Activated naive CD8-positive, alpha-beta T cell treated with anti-CD3 and anti-CD28 coated beads, Interleukin-2, amount 50 U/mL, for 24 hours (primary cell): ENCODE measurements at regions not wholly inside any gene's neighbourhood (a gene's known extent, or its start where the extent isn't known, plus 50 kb on each side); places are given as distances from the start of the nearest gene placed in this dataset.
"Not testable (repeated sequence)": the region's sequence is repeated elsewhere in the genome, so short reads cannot be mapped to it uniquely, and the experiment has no call there.

Experiments used
- ATAC-seq: fragments of 150-1000 bp; cut with Tn5 transposase; one replicate; pipeline ENCODE4 v1.10.0; 2021
- DNase-seq: peaks from one replicate; pipeline ENCODE4 v3.0.0; 2021
- H3K27ac Mint-ChIP-seq: one replicate; pipeline ENCODE4 v1.8.0; 2021; ENCODE audit warnings: mild to moderate bottlenecking, mixed read lengths
- H3K27me3 Mint-ChIP-seq: one replicate; pipeline ENCODE4 v1.8.0; 2021; ENCODE audit warnings: mixed read lengths
- H3K36me3 Mint-ChIP-seq: one replicate; pipeline ENCODE4 v1.8.0; 2021; ENCODE audit warnings: low read depth, mixed read lengths
- H3K4me1 Mint-ChIP-seq: one replicate; pipeline ENCODE4 v1.8.0; 2021; ENCODE audit warnings: mixed read lengths
- H3K4me3 Mint-ChIP-seq: one replicate; pipeline ENCODE4 v1.8.0; 2021; ENCODE audit warnings: mild to moderate bottlenecking, moderate library complexity, mixed read lengths
- H3K9me3 Mint-ChIP-seq: one replicate; pipeline ENCODE4 v1.8.0; 2021; ENCODE audit warnings: mixed read lengths

DNA sequence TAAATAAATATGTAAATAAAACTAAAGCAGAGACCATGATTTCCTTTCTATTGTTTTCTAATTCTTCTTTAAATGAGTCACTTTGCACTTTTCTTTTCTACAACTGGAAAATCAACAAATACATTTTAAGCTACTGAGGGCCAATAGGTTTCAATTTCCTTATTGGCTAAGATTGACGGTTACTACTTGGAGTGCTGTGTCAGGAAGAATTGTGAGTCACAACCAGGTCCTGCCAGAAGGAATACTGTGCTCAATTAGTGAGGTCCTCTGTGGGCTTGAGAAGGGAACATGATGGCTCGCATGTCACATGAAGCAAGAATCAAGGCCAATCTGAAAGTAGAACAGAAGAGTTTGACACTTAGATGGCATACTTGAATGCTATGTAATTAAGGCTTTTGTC lies 110.8 kb downstream of the HMHB1 start:
- Mint-ChIP-seq H3K36me3 (no peaks in the 10 kb centered on the region), H3K4me3 (no peak overlapping the region), H3K27ac (no peak overlapping the region), H3K27me3 (peaks cover 2% of the 10 kb centered on the region), H3K4me1 (no peaks in the 10 kb centered on the region), H3K9me3 (no peaks in the 10 kb centered on the region)
- DNase-seq (no peak), ATAC-seq (no peak)

GRCh38 chr5:143923634-143924266 lies 111.8 kb downstream of the HMHB1 start:
- ATAC-seq: no peak
- H3K9me3 Mint-ChIP-seq: no peaks in the 10 kb centered on the region
- DNase-seq: no peak
- no peaks in the 10 kb centered on the region for H3K4me1 Mint-ChIP-seq
- peaks cover 2% of the 10 kb centered on the region for H3K27me3 Mint-ChIP-seq
- no peak overlapping the region for H3K27ac Mint-ChIP-seq
- no peak overlapping the region for H3K4me3 Mint-ChIP-seq
- no peaks in the 10 kb centered on the region for H3K36me3 Mint-ChIP-seq

GRCh38 chr5:143924311-143924978 lies 112.5 kb downstream of the HMHB1 start:
- Mint-ChIP-seq H3K4me1 (no peaks in the 10 kb centered on the region), H3K27me3 (peaks cover 2% of the 10 kb centered on the region), H3K36me3 (no peaks in the 10 kb centered on the region), H3K4me3 (no peak overlapping the region), H3K9me3 (no peaks in the 10 kb centered on the region), H3K27ac (no peak overlapping the region)
- ATAC-seq: no peak
- DNase-seq: no peak

DNA sequence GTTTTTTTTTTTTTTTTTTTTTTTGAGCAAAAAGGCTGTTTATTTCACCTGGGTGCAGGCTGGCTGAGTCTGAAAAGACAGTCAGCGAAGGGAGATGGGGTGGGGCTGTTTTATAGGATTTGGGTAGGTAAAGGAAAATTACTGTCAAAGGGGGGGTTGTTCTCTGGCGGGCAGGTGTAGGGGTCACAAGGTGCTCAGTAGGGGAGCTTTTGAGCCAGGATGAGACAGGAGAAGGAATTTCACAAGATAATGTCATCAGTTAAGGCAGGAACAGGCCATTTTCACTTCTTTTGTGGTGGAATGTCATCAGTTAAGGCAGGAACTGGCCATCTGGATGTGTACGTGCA lies 113.0 kb downstream of the HMHB1 start:
- H3K27me3 Mint-ChIP-seq, H3K4me3 Mint-ChIP-seq, DNase-seq, H3K4me1 Mint-ChIP-seq, H3K36me3 Mint-ChIP-seq, H3K27ac Mint-ChIP-seq, ATAC-seq, H3K9me3 Mint-ChIP-seq: not testable (repeated sequence)

GRCh38 chr5:143929486-143929885 lies 117.5 kb downstream of the HMHB1 start:
- Mint-ChIP-seq H3K9me3 (peaks cover 15% of the 10 kb centered on the region), H3K4me1 (no peaks in the 10 kb centered on the region), H3K36me3 (no peaks in the 10 kb centered on the region), H3K27ac (no peak overlapping the region), H3K4me3 (no peak overlapping the region), H3K27me3 (peaks cover 2% of the 10 kb centered on the region)
- ATAC-seq: no peak
- no peak for DNase-seq

GRCh38 chr5:143930561-143930960 lies 118.6 kb downstream of the HMHB1 start:
- Mint-ChIP-seq H3K36me3 (no peaks in the 10 kb centered on the region), H3K27me3 (peaks cover 5% of the 10 kb centered on the region), H3K4me3 (no peak overlapping the region)

GRCh38 chr5:143931476-143931875 lies 119.5 kb downstream of the HMHB1 start:
- peaks cover 5% of the 10 kb centered on the region for H3K27me3 Mint-ChIP-seq
- DNase-seq: no peak
- no peak overlapping the region for H3K4me3 Mint-ChIP-seq
- H3K4me1 Mint-ChIP-seq: no peaks in the 10 kb centered on the region
- no peak overlapping the region for H3K27ac Mint-ChIP-seq
- no peak for ATAC-seq
- H3K9me3 Mint-ChIP-seq: peaks cover 26% of the 10 kb centered on the region
- H3K36me3 Mint-ChIP-seq: no peaks in the 10 kb centered on the region

More at GRCh38 chr5:143930561-143930960, 118.6 kb downstream of the HMHB1 start:
- no peak overlapping the region for H3K27ac Mint-ChIP-seq
- ATAC-seq: no peak
- no peaks in the 10 kb centered on the region for H3K4me1 Mint-ChIP-seq
- no peak for DNase-seq
- H3K9me3 Mint-ChIP-seq: peaks cover 22% of the 10 kb centered on the region

DNA sequence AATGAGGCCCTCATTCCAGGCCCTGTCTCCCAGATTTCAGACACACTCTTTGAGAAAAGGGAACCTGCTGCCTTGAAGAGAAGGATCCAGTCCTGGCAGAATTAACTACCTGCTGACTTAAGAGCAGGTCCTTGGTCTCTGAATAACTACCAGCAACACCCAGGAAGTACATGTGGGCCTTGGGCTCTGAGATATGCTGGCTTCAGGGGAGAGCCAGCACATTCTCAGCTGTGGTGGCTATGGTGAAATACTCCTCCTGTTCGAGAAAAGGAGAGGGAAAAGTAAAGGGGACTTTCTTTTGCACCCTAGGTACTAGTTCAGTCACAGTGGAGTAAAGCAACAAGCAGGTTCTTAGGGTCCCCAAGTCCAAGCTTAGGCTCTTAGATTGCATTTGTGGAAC lies 120.0 kb downstream of the HMHB1 start:
- H3K4me1 Mint-ChIP-seq: no peaks in the 10 kb centered on the region
- peaks cover 26% of the 10 kb centered on the region for H3K9me3 Mint-ChIP-seq
- H3K27ac Mint-ChIP-seq: no peak overlapping the region
- peaks cover 5% of the 10 kb centered on the region for H3K27me3 Mint-ChIP-seq
- no peak for DNase-seq
- no peak overlapping the region for H3K4me3 Mint-ChIP-seq
- no peaks in the 10 kb centered on the region for H3K36me3 Mint-ChIP-seq
- ATAC-seq: no peak

GRCh38 chr5:143932584-143932983 lies 120.6 kb downstream of the HMHB1 start:
- H3K9me3 Mint-ChIP-seq: peaks cover 26% of the 10 kb centered on the region
- DNase-seq (no peak), ATAC-seq (no peak)
- no peak overlapping the region for H3K27ac Mint-ChIP-seq
- no peaks in the 10 kb centered on the region for H3K4me1 Mint-ChIP-seq
- peaks cover 5% of the 10 kb centered on the region for H3K27me3 Mint-ChIP-seq
- no peaks in the 10 kb centered on the region for H3K36me3 Mint-ChIP-seq
- H3K4me3 Mint-ChIP-seq: no peak overlapping the region

- no peaks in the 10 kb centered on the region for H3K36me3 Mint-ChIP-seq
- peaks cover 4% of the 10 kb centered on the region for H3K27me3 Mint-ChIP-seq
- no peaks in the 10 kb centered on the region for H3K4me1 Mint-ChIP-seq
- ATAC-seq (no peak), DNase-seq (no peak)
- no peak overlapping the region for H3K4me3 Mint-ChIP-seq
- H3K27ac Mint-ChIP-seq: no peak overlapping the region
- peaks cover 26% of the 10 kb centered on the region for H3K9me3 Mint-ChIP-seq
These were observed 121.5 kb downstream of the HMHB1 start for GRCh38 chr5:143933451-143933850.

DNA sequence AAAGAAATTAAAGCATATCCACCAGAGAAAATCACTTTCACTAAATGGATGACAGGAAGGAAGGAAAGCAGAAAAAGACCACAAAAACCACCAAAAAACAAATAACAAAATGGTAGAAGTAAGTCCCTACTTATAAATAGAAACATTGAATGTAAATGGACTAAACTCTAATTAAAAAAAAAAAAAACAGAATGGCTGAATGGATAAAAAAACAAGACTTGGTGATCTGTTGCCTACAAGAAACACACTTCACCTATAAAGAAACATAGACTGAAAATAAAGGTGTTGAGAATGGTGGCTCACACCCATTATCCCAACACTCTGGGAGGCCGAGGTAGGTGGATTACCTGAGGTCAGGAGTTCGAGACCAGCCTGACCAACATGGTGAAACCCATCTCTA lies 122.9 kb downstream of the HMHB1 start:
- peaks cover 4% of the 10 kb centered on the region for H3K27me3 Mint-ChIP-seq
- H3K9me3 Mint-ChIP-seq: peaks cover 35% of the 10 kb centered on the region
- no peaks in the 10 kb centered on the region for H3K36me3 Mint-ChIP-seq
- H3K4me3 Mint-ChIP-seq: no peak overlapping the region
- no peak for ATAC-seq
- DNase-seq: no peak
- H3K4me1 Mint-ChIP-seq: no peaks in the 10 kb centered on the region
- no peak overlapping the region for H3K27ac Mint-ChIP-seq

DNA sequence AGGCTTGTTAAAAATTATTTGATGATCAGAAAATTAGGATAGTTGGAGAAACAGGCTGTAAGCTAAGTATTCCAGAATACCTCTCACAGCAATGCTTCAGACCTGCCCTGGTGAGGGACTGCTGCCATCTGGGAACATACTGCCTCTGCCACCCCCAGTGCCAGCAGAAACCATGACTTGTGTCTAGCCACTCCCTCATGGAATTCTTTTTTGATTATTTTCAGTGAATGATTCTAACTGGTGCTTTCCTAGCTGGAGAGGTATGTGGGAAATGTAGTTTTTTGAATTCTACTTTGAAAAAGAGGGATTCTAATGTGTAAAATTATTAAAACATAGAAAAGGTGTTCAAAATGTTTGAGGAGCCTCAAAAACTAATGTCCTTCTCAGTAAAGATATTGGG lies 126.3 kb downstream of the HMHB1 start:
- Mint-ChIP-seq H3K4me3 (no peak overlapping the region), H3K27me3 (peaks cover 4% of the 10 kb centered on the region), H3K36me3 (no peaks in the 10 kb centered on the region), H3K27ac (no peak overlapping the region), H3K9me3 (peaks cover 40% of the 10 kb centered on the region), H3K4me1 (no peaks in the 10 kb centered on the region)
- DNase-seq (no peak), ATAC-seq (no peak)

GRCh38 chr5:143946837-143947236 lies 134.9 kb downstream of the HMHB1 start:
- no peak overlapping the region for H3K4me3 Mint-ChIP-seq
- no peaks in the 10 kb centered on the region for H3K36me3 Mint-ChIP-seq
- no peaks in the 10 kb centered on the region for H3K4me1 Mint-ChIP-seq
- H3K27me3 Mint-ChIP-seq: peaks cover 12% of the 10 kb centered on the region
- ATAC-seq (no peak), DNase-seq (no peak)
- peaks cover 36% of the 10 kb centered on the region for H3K9me3 Mint-ChIP-seq
- H3K27ac Mint-ChIP-seq: no peak overlapping the region

GRCh38 chr5:143947313-143947712 lies 135.4 kb downstream of the HMHB1 start:
- Mint-ChIP-seq H3K4me3 (no peak overlapping the region), H3K9me3 (peaks cover 34% of the 10 kb centered on the region), H3K27me3 (peaks cover 12% of the 10 kb centered on the region), H3K4me1 (no peaks in the 10 kb centered on the region), H3K36me3 (no peaks in the 10 kb centered on the region), H3K27ac (no peak overlapping the region)
- no peak for DNase-seq
- ATAC-seq: no peak

- ATAC-seq: no peak
- Mint-ChIP-seq H3K9me3 (peaks cover 13% of the 10 kb centered on the region), H3K27ac (no peak overlapping the region), H3K36me3 (no peaks in the 10 kb centered on the region), H3K27me3 (peaks cover 8% of the 10 kb centered on the region), H3K4me1 (no peaks in the 10 kb centered on the region), H3K4me3 (no peak overlapping the region)
- no peak for DNase-seq
These were observed 140.8 kb downstream of the HMHB1 start for GRCh38 chr5:143952809-143953208.

- no peaks in the 10 kb centered on the region for H3K4me1 Mint-ChIP-seq
- H3K27me3 Mint-ChIP-seq: peaks cover 10% of the 10 kb centered on the region
- no peaks in the 10 kb centered on the region for H3K36me3 Mint-ChIP-seq
- ATAC-seq (no peak), DNase-seq (no peak)
- H3K27ac Mint-ChIP-seq: no peak overlapping the region
- H3K4me3 Mint-ChIP-seq: no peak overlapping the region
- H3K9me3 Mint-ChIP-seq: peaks cover 10% of the 10 kb centered on the region
These were observed 141.9 kb downstream of the HMHB1 start for GRCh38 chr5:143953851-143954250.
